ENCODE measurements at regions not wholly inside any gene's neighbourhood (a gene's known extent, or its start where the extent isn't known, plus 50 kb on each side); places are given as distances from the start of the nearest gene placed in this dataset.

DNA sequence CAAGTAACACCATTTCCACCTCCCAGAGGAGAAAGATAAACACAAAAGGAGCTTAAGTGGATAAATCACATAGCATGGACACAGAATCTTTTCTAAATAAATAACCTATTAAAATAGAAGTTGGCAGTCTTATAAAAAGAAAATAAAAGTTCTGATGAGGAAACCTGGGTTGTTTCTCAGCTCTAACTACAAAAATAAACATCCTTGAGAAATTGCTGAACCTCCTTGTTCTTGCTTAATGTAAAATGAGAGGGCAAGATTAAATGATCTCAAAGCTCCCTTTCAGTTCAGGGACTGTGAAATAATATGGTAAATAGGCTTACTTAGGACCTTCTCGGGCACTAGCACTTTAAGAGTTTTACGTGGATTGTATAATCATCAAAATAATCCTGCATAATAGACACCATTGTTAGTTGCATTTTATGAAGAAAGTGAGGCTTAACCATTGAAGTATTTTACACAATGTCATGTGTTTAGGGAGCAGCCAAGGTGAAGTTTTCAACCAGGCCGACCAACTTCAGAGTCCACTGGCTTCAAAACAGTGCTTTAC lies 214.0 kb upstream of the NOVA1 start:
- Mint-ChIP-seq H3K27me3 (no peaks in the 10 kb centered on the region), H3K4me3 (no peak overlapping the region), H3K27ac (no peak overlapping the region), H3K4me1 (no peaks in the 10 kb centered on the region), H3K9me3 (ENCODE audit: insufficient read depth) (no peaks in the 10 kb centered on the region)
- Histone ChIP-seq H3K4me1 (ENCODE audit: control insufficient read depth in 2 of 2, insufficient read depth in 2 of 2, low read length in 2 of 2) (no peaks in the 10 kb centered on the region), H3K36me3 (replicated peaks in 1 of 2; ENCODE audit: control extremely low read depth in 1 of 2, control insufficient read depth in 1 of 2, extremely low read depth in 1 of 2, insufficient read depth in 2 of 2, low read length in 1 of 2) (no peaks in the 10 kb centered on the region), H4K20me1 (ENCODE audit: control insufficient read depth, insufficient read depth, low read length, poor library complexity, severe bottlenecking) (no peaks in the 10 kb centered on the region), H3K9ac (ENCODE audit: low read length) (no peak overlapping the region), H3K79me2 (ENCODE audit: control insufficient read depth, insufficient read depth, low read length) (no peaks in the 10 kb centered on the region), H3K27ac (ENCODE audit: low read length in 2 of 2) (no peak overlapping the region), H3K4me2 (replicated peaks; ENCODE audit: low read depth, low read length, poor library complexity, severe bottlenecking) (no peak overlapping the region), H3K27me3 (replicated peaks in 1 of 4; ENCODE audit: control extremely low read depth in 1 of 4, control insufficient read depth in 3 of 4, insufficient read depth in 4 of 4, low read length in 3 of 4) (no peaks in the 10 kb centered on the region), H3K9me3 (ENCODE audit: control extremely low read depth in 1 of 3, control insufficient read depth in 2 of 3, insufficient read depth in 1 of 3, low read length in 2 of 3) (no peaks in the 10 kb centered on the region), H2AFZ (ENCODE audit: insufficient read depth, low read depth, low read length, poor library complexity, severe bottlenecking) (no peak overlapping the region), H3K4me3 (ENCODE audit: control extremely low read depth in 1 of 5, extremely low read depth in 1 of 5, insufficient read depth in 1 of 5, low read depth in 2 of 5, low read length in 4 of 5) (no peak overlapping the region)
- intact Hi-C loops (cut with micrococcal nuclease) = no loop called here
- no peak for TF ChIP-seq EZH2 (IDR thresholded peaks at IDR 0.05; ENCODE audit: borderline replicate concordance, insufficient read depth, low read depth, low read length, poor library complexity, severe bottlenecking)
- TF ChIP-seq, protein P1, sequence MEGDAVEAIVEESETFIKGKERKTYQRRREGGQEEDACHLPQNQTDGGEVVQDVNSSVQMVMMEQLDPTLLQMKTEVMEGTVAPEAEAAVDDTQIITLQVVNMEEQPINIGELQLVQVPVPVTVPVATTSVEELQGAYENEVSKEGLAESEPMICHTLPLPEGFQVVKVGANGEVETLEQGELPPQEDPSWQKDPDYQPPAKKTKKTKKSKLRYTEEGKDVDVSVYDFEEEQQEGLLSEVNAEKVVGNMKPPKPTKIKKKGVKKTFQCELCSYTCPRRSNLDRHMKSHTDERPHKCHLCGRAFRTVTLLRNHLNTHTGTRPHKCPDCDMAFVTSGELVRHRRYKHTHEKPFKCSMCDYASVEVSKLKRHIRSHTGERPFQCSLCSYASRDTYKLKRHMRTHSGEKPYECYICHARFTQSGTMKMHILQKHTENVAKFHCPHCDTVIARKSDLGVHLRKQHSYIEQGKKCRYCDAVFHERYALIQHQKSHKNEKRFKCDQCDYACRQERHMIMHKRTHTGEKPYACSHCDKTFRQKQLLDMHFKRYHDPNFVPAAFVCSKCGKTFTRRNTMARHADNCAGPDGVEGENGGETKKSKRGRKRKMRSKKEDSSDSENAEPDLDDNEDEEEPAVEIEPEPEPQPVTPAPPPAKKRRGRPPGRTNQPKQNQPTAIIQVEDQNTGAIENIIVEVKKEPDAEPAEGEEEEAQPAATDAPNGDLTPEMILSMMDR (IDR thresholded peaks at IDR 0.05) = no peak
- ChIA-PET POLR2A (no interaction called here), CTCF (no interaction called here)
- ATAC-seq (ENCODE audit: low read depth) = no peak
- no peak for DNase-seq
- no CpG with 5 or more reads among the region's 3 CpGs for WGBS (ENCODE audit: insufficient coverage)

DNA sequence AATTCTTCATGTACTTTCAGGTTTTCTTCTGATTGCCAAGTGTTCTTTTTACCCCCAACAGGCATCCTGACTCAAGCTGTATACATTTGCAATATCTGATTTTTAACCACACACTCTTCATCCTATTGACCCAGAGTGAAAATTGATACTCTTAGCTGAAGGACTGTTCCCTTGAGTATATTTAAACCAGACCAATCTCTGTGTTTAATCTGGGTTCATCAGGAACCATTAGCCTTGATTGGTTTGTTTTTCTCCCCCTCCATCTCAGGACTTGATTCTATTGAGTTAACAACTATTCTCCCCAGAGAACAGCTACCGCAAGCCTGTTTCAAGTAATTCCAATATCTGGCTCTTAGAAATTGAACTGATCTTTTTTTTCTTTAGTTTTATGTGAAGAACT lies 222.3 kb upstream of the NOVA1 start:
- no peaks in the 10 kb centered on the region for H4K20me1 ChIP-seq (ENCODE audit: control insufficient read depth, insufficient read depth, low read length, poor library complexity, severe bottlenecking)
- no peak overlapping the region for H3K27ac Mint-ChIP-seq
- H3K4me2 ChIP-seq (replicated peaks; ENCODE audit: low read depth, low read length, poor library complexity, severe bottlenecking) = no peak overlapping the region
- no peaks in the 10 kb centered on the region for H3K4me1 ChIP-seq (ENCODE audit: control insufficient read depth in 2 of 2, insufficient read depth in 2 of 2, low read length in 2 of 2)
- no peaks in the 10 kb centered on the region for H3K36me3 ChIP-seq (replicated peaks in 1 of 2; ENCODE audit: control extremely low read depth in 1 of 2, control insufficient read depth in 1 of 2, extremely low read depth in 1 of 2, insufficient read depth in 2 of 2, low read length in 1 of 2)
- no peaks in the 10 kb centered on the region for H3K4me1 Mint-ChIP-seq
- no peak overlapping the region for H3K4me3 ChIP-seq (ENCODE audit: control extremely low read depth in 1 of 5, extremely low read depth in 1 of 5, insufficient read depth in 1 of 5, low read depth in 2 of 5, low read length in 4 of 5)
- POLR2A ChIA-PET = no interaction called here
- H2AFZ ChIP-seq (ENCODE audit: insufficient read depth, low read depth, low read length, poor library complexity, severe bottlenecking) = no peak overlapping the region
- WGBS (ENCODE audit: insufficient coverage) = no CpG with 5 or more reads among the region's 1 CpG
- TF ChIP-seq, protein P1 (IDR thresholded peaks at IDR 0.05) = no peak
- no peak for TF ChIP-seq EZH2 (IDR thresholded peaks at IDR 0.05; ENCODE audit: borderline replicate concordance, insufficient read depth, low read depth, low read length, poor library complexity, severe bottlenecking)
- intact Hi-C loops (cut with micrococcal nuclease) = no loop called here
- H3K9ac ChIP-seq (ENCODE audit: low read length) = no peak overlapping the region
- no peaks in the 10 kb centered on the region for H3K27me3 Mint-ChIP-seq
- DNase-seq = no peak
- H3K27me3 ChIP-seq (replicated peaks in 1 of 4; ENCODE audit: control extremely low read depth in 1 of 4, control insufficient read depth in 3 of 4, insufficient read depth in 4 of 4, low read length in 3 of 4) = no peaks in the 10 kb centered on the region
- H3K9me3 Mint-ChIP-seq (ENCODE audit: insufficient read depth) = no peaks in the 10 kb centered on the region
- no peaks in the 10 kb centered on the region for H3K79me2 ChIP-seq (ENCODE audit: control insufficient read depth, insufficient read depth, low read length)
- CTCF ChIA-PET = no interaction called here
- no peaks in the 10 kb centered on the region for H3K9me3 ChIP-seq (ENCODE audit: control extremely low read depth in 1 of 3, control insufficient read depth in 2 of 3, insufficient read depth in 1 of 3, low read length in 2 of 3)
- H3K27ac ChIP-seq (ENCODE audit: low read length in 2 of 2) = no peak overlapping the region
- H3K4me3 Mint-ChIP-seq = no peak overlapping the region
- ATAC-seq (ENCODE audit: low read depth) = no peak
